Peyer's patch (tissue), 4 donors: ENCODE measurements at regions not wholly inside any gene's neighbourhood (a gene's known extent, or its start where the extent isn't known, plus 50 kb on each side); places are given as distances from the start of the nearest gene placed in this dataset.

ENCODE experiments used
- POLR2A ChIP-seq, 2 donors: fragments of 450-650 bp; IDR thresholded peaks; one replicate each; pipeline ENCODE4 v1.5.1; 2017; ENCODE audit warnings: antibody characterized with exemption in 2 of 2, mild to moderate bottlenecking in 2 of 2, moderate library complexity in 2 of 2
- TF ChIP-seq, protein P1 (sequence below), 6 experiments: fragments of 450-650 bp in 4 of 6; fragments of 200-600 bp in 2 of 6; sonication (generic) in 1 of 6; IDR thresholded peaks; one replicate each; pipeline ENCODE4 v1.5.1; 2017 to 2019; ENCODE audit warnings: antibody characterized with exemption in 6 of 6, mild to moderate bottlenecking in 3 of 6, moderate library complexity in 1 of 6

GRCh38 chr16:17947637-17948036 lies 388.9 kb downstream of the NPIPA8 start:
- TF ChIP-seq, protein P1, sequence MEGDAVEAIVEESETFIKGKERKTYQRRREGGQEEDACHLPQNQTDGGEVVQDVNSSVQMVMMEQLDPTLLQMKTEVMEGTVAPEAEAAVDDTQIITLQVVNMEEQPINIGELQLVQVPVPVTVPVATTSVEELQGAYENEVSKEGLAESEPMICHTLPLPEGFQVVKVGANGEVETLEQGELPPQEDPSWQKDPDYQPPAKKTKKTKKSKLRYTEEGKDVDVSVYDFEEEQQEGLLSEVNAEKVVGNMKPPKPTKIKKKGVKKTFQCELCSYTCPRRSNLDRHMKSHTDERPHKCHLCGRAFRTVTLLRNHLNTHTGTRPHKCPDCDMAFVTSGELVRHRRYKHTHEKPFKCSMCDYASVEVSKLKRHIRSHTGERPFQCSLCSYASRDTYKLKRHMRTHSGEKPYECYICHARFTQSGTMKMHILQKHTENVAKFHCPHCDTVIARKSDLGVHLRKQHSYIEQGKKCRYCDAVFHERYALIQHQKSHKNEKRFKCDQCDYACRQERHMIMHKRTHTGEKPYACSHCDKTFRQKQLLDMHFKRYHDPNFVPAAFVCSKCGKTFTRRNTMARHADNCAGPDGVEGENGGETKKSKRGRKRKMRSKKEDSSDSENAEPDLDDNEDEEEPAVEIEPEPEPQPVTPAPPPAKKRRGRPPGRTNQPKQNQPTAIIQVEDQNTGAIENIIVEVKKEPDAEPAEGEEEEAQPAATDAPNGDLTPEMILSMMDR (IDR thresholded peaks at IDR 0.05), result no peak
- TF ChIP-seq POLR2A (IDR thresholded peaks at IDR 0.05), result no peak
